SK-N-SH (cell line): ENCODE measurements at regions not wholly inside any gene's neighbourhood (a gene's known extent, or its start where the extent isn't known, plus 50 kb on each side); places are given as distances from the start of the nearest gene placed in this dataset.
"Not testable (repeated sequence)": the region's sequence is repeated elsewhere in the genome, so short reads cannot be mapped to it uniquely, and the experiment has no call there.

ENCODE experiments used
- CTCF ChIA-PET: fragments of 300-600, 350-600 bp; formaldehyde crosslinking; extraction: SDS; loops from one replicate; lab custom pipeline; 2021; lab: Yijun Ruan, JAX
- POLR2A ChIA-PET: fragments of 350-600 bp; sonication (Branson Sonifier 250); formaldehyde crosslinking; extraction: SDS; loops from one replicate; lab custom pipeline; 2020; ENCODE audit warnings: antibody characterized with exemption, inconsistent platforms; lab: Yijun Ruan, JAX
- DNase-seq: peaks from one replicate; pipeline ENCODE4 v3.0.0; 2012
- H2AFZ ChIP-seq: fragments of 200-600 bp; sonication (generic); 2 replicates; pipeline ENCODE4 v1.8.1; 2016; ENCODE audit warnings: antibody characterized with exemption, mild to moderate bottlenecking, low read depth
- H3F3A ChIP-seq: fragments of 200-600 bp; sonication (generic); replicated peaks from 2 replicates; pipeline ENCODE3; 2016; ENCODE audit warnings: antibody characterized with exemption, mild to moderate bottlenecking; ENCODE audit not compliant: insufficient read depth
- H3K27ac ChIP-seq, 2 experiments: fragments of 200-500 bp in 1 of 2; fragments of 200-600 bp in 1 of 2; sonication (Bioruptor generic) in 1 of 2; sonication (generic), shearing (Covaris generic) in 1 of 2; 2 replicates each; pipeline versions ENCODE4 v1.5.1 to v1.6.1; 2014 to 2016; ENCODE audit warnings: low read depth in 2 of 2, inconsistent platforms in 1 of 2, low read length in 1 of 2, mild to moderate bottlenecking in 1 of 2, mixed read lengths in 1 of 2
- H3K27me3 ChIP-seq: fragments of 200-600 bp; sonication (generic), shearing (Covaris generic); 2 replicates; pipeline ENCODE4 v1.6.1; 2016; ENCODE audit warnings: mixed run types; ENCODE audit not compliant: insufficient read depth
- H3K36me3 ChIP-seq, 2 experiments: fragments of 200-500 bp in 1 of 2; fragments of 200-600 bp in 1 of 2; sonication (Bioruptor generic) in 1 of 2; sonication (generic) in 1 of 2; replicated peaks in 1 of 2; 2 replicates each; pipeline versions ENCODE3 to v1.5.1; 2014 to 2016; ENCODE audit warnings: low read length in 1 of 2, mild to moderate bottlenecking in 1 of 2; ENCODE audit not compliant: insufficient read depth in 2 of 2, control insufficient read depth in 1 of 2
- H3K4me1 ChIP-seq, 2 experiments: fragments of 200-500 bp in 1 of 2; fragments of 200-600 bp in 1 of 2; sonication (Bioruptor generic) in 1 of 2; sonication (generic), shearing (Covaris generic) in 1 of 2; 2 replicates each; pipeline versions ENCODE4 v1.5.1 to v1.6.1; 2014 to 2016; ENCODE audit warnings: low read depth in 1 of 2, low read length in 1 of 2, mixed run types in 1 of 2; ENCODE audit not compliant: insufficient read depth in 2 of 2, control insufficient read depth in 1 of 2
- H3K4me2 ChIP-seq: fragments of 200-600 bp; sonication (generic), shearing (Covaris generic); 2 replicates; pipeline ENCODE4 v1.6.1; 2017; ENCODE audit warnings: mixed run types
- H3K4me3 ChIP-seq, 2 experiments: fragments of 200-500 bp in 1 of 2; fragments of 200-600 bp in 1 of 2; sonication (Bioruptor generic) in 1 of 2; sonication (generic), shearing (Covaris generic) in 1 of 2; 2 replicates each; pipeline versions ENCODE4 v1.5.1 to v1.8.1; 2014 to 2016; ENCODE audit warnings: low read depth in 2 of 2, inconsistent platforms in 1 of 2, low read length in 1 of 2, mild to moderate bottlenecking in 1 of 2, mixed read lengths in 1 of 2, moderate library complexity in 1 of 2
- H3K79me2 ChIP-seq: fragments of 200-600 bp; sonication (generic); 2 replicates; pipeline ENCODE4 v1.8.1; 2017; ENCODE audit warnings: mild to moderate bottlenecking; ENCODE audit not compliant: insufficient read depth
- H3K9ac ChIP-seq: fragments of 200-600 bp; sonication (generic); 2 replicates; pipeline ENCODE4 v1.6.1; 2017; ENCODE audit warnings: mixed run types
- H3K9me2 ChIP-seq: fragments of 200-600 bp; sonication (generic); 2 replicates; pipeline ENCODE4 v1.6.1; 2017; ENCODE audit warnings: mixed run types
- H3K9me3 ChIP-seq: fragments of 200-600 bp; sonication (generic); 2 replicates; pipeline ENCODE4 v1.6.1; 2017; ENCODE audit warnings: mixed run types, mild to moderate bottlenecking, moderate library complexity
- H4K20me1 ChIP-seq: fragments of 200-600 bp; sonication (generic); 2 replicates; pipeline ENCODE4 v1.6.1; 2017; ENCODE audit warnings: mild to moderate bottlenecking, mixed run types; ENCODE audit not compliant: insufficient read depth
- CHD2 ChIP-seq: fragments of 150-350 bp; IDR thresholded peaks from 2 replicates; pipeline ENCODE4 v1.6.1; 2018; ENCODE audit warnings: low read length; ENCODE audit not compliant: partially characterized antibody
- CTCF ChIP-seq: fragments of 200-600 bp; sonication (generic); IDR thresholded peaks from 2 replicates; pipeline ENCODE4 v1.6.1; 2017; ENCODE audit warnings: antibody characterized with exemption, mild to moderate bottlenecking, moderate library complexity
- EP300 ChIP-seq, 2 experiments: IDR thresholded peaks; 2 replicates each; pipeline versions ENCODE4 v1.4.0 to v1.6.1; 2012; ENCODE audit warnings: borderline replicate concordance in 1 of 2, low read depth in 1 of 2, low read length in 1 of 2
- EZH2phosphoT487 ChIP-seq: fragments of 200-600 bp; sonication (generic); IDR thresholded peaks from 2 replicates; pipeline ENCODE4 v1.6.1; 2017; ENCODE audit warnings: low read depth, mixed run types, mild to moderate bottlenecking, antibody characterized with exemption, moderate library complexity, borderline replicate concordance
- GABPA ChIP-seq: IDR thresholded peaks from 2 replicates; pipeline ENCODE4 v1.4.0; 2012; ENCODE audit warnings: low read depth, mild to moderate bottlenecking
- IRF3 ChIP-seq: fragments of 150-350 bp; IDR thresholded peaks from 2 replicates; pipeline ENCODE4 v1.6.1; 2016; ENCODE audit warnings: mild to moderate bottlenecking, low read depth, low read length
- MEF2A ChIP-seq: IDR thresholded peaks from 2 replicates; pipeline ENCODE4 v1.4.0; 2012; ENCODE audit warnings: low read depth, borderline replicate concordance
- POLR2AphosphoS5 ChIP-seq: IDR thresholded peaks from 2 replicates; pipeline ENCODE4 v1.6.1; 2012; ENCODE audit warnings: low read depth, low read length
- RCOR1 ChIP-seq: fragments of 150-350 bp; IDR thresholded peaks from 2 replicates; pipeline ENCODE4 v1.6.1; 2017; ENCODE audit warnings: antibody characterized with exemption, low read length
- RXRA ChIP-seq: IDR thresholded peaks from 2 replicates; pipeline ENCODE4 v1.4.0; 2012; ENCODE audit warnings: low read depth, mild to moderate bottlenecking, borderline replicate concordance
- SIN3A ChIP-seq: IDR thresholded peaks from 2 replicates; pipeline ENCODE4 v1.6.1; 2012; ENCODE audit warnings: low read depth, mild to moderate bottlenecking, low read length, moderate library complexity, borderline replicate concordance
- TAF1 ChIP-seq: IDR thresholded peaks from 2 replicates; pipeline ENCODE4 v1.6.1; 2012; ENCODE audit warnings: low read depth, mild to moderate bottlenecking, low read length, moderate library complexity, borderline replicate concordance
- TEAD4 ChIP-seq: IDR thresholded peaks from 2 replicates; pipeline ENCODE4 v1.4.0; 2012; ENCODE audit warnings: mild to moderate bottlenecking, borderline replicate concordance; ENCODE audit not compliant: insufficient read depth
- YY1 ChIP-seq: IDR thresholded peaks from 2 replicates; pipeline ENCODE4 v1.4.0; 2012; ENCODE audit warnings: low read depth, mild to moderate bottlenecking
- WGBS: methylation state at CpG from one replicate; pipeline ENCODE4 v1.1.6; 2017; ENCODE audit warnings: low lambda C conversion rate; 5-methylcytosine and 5-hydroxymethylcytosine counted together
- TF ChIP-seq, protein P1 (sequence below): IDR thresholded peaks from 2 replicates; pipeline ENCODE4 v1.4.0; 2012; ENCODE audit warnings: low read depth
- TF ChIP-seq, protein P2 (sequence below): IDR thresholded peaks from 2 replicates; pipeline ENCODE4 v1.4.0; 2012; ENCODE audit warnings: low read depth, borderline replicate concordance

- H3K27ac ChIP-seq: no peak overlapping the region
- H3K9me3 ChIP-seq: no peaks in the 10 kb centered on the region
- no peak overlapping the region for H3K4me2 ChIP-seq
- CTCF ChIA-PET: no interaction called here
- H3F3A ChIP-seq: no peaks in the 10 kb centered on the region
- DNase-seq: no peak
- POLR2A ChIA-PET: no interaction called here
- H3K27me3 ChIP-seq: no peaks in the 10 kb centered on the region
- no peaks in the 10 kb centered on the region for H3K9me2 ChIP-seq
- H3K4me3 ChIP-seq: no peak overlapping the region
- H4K20me1 ChIP-seq: no peaks in the 10 kb centered on the region
- no peak overlapping the region for H2AFZ ChIP-seq
- 30% methylated on average over 2 of the region's 2 CpGs for WGBS
- no peak overlapping the region for H3K9ac ChIP-seq
- TF ChIP-seq POLR2AphosphoS5 (no peak), GABPA (no peak), TAF1 (no peak), YY1 (no peak), CTCF (no peak), CHD2 (no peak), IRF3 (no peak), SIN3A (no peak), RCOR1 (no peak), EP300 (IDR thresholded peaks at IDR 0.05; ENCODE audit: borderline replicate concordance in 1 of 2, low read depth in 1 of 2, low read length in 1 of 2) (no peak), EZH2phosphoT487 (no peak)
- TF ChIP-seq, protein P1, sequence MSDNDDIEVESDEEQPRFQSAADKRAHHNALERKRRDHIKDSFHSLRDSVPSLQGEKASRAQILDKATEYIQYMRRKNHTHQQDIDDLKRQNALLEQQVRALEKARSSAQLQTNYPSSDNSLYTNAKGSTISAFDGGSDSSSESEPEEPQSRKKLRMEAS: no peak
- TF ChIP-seq, protein P2, sequence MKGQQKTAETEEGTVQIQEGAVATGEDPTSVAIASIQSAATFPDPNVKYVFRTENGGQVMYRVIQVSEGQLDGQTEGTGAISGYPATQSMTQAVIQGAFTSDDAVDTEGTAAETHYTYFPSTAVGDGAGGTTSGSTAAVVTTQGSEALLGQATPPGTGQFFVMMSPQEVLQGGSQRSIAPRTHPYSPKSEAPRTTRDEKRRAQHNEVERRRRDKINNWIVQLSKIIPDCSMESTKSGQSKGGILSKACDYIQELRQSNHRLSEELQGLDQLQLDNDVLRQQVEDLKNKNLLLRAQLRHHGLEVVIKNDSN: no peak
- TF ChIP-seq, all 33 proteins: peak for 0
- H3K36me3 ChIP-seq: no peaks in the 10 kb centered on the region
- no peaks in the 10 kb centered on the region; a peak in 1 of 4 replicates for H3K4me1 ChIP-seq
- H3K79me2 ChIP-seq: no peaks in the 10 kb centered on the region
Observed at GRCh38 chr1:189125694-189126093, 1352.0 kb downstream of the BRINP3 start.

GRCh38 chr1:189131576-189131975 lies 1346.1 kb downstream of the BRINP3 start:
- Histone ChIP-seq H3K9ac (no peak overlapping the region), H3K4me3 (no peak overlapping the region), H2AFZ (no peak overlapping the region), H3K4me2 (no peak overlapping the region), H3K36me3 (no peaks in the 10 kb centered on the region), H4K20me1 (no peaks in the 10 kb centered on the region), H3K79me2 (no peaks in the 10 kb centered on the region)
- DNase-seq: no peak
- WGBS: 59% methylated on average over 3 of the region's 3 CpGs
- TF ChIP-seq TEAD4 (no peak), EP300 (IDR thresholded peaks at IDR 0.05; ENCODE audit: borderline replicate concordance in 1 of 2, low read depth in 1 of 2, low read length in 1 of 2) (no peak), MEF2A (no peak), TAF1 (no peak), RXRA (no peak)
- TF ChIP-seq, protein P2: no peak
- TF ChIP-seq, all 33 proteins: peak for 0
- H3K4me1 ChIP-seq: no peaks in the 10 kb centered on the region
- no peak overlapping the region for H3K27ac ChIP-seq
- POLR2A ChIA-PET: no interaction called here
- no peaks in the 10 kb centered on the region for H3F3A ChIP-seq
- no peaks in the 10 kb centered on the region for H3K27me3 ChIP-seq
- CTCF ChIA-PET: no interaction called here
- no peaks in the 10 kb centered on the region for H3K9me3 ChIP-seq
- H3K9me2 ChIP-seq: no peaks in the 10 kb centered on the region

DNA sequence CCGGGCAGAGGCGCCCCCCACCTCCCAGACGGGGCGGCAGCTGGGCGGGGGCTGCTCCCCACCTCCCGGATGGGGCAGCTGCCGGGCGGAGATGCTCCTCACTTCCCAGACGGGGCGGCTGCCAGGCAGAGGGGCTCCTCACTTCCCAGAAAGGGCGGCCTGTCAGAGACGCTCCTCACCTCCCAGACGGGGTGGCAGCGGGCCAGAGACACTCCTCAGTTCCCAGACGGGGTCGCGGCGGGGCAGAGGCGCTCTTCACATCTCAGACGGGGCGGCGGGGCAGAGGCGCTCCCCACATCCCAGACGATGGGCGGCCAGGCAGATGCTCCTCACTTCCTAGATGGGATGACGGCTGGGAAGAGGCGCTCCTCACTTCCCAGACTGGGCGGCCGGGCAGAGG lies 1337.9 kb downstream of the BRINP3 start:
- H3K9me2 ChIP-seq, H3K9ac ChIP-seq, H3K9me3 ChIP-seq, H3K27ac ChIP-seq, H3K27me3 ChIP-seq, H3K4me2 ChIP-seq, H3K4me3 ChIP-seq, H4K20me1 ChIP-seq, POLR2A ChIA-PET, H3F3A ChIP-seq, H3K36me3 ChIP-seq, H3K4me1 ChIP-seq, CTCF ChIA-PET, H3K79me2 ChIP-seq, DNase-seq, H2AFZ ChIP-seq: not testable (repeated sequence)
- WGBS: no CpG with 5 or more reads among the region's 29 CpGs
